ENCODE measurements at regions not wholly inside any gene's neighbourhood (a gene's known extent, or its start where the extent isn't known, plus 50 kb on each side); places are given as distances from the start of the nearest gene placed in this dataset.
"Not testable (repeated sequence)": the region's sequence is repeated elsewhere in the genome, so short reads cannot be mapped to it uniquely, and the experiment has no call there.

GRCh38 chr12:54716261-54716660 is 68.1 kb upstream of the DCD start:
- Histone ChIP-seq H3K9ac (no peak overlapping the region), H3K36me3 (replicated peaks in 1 of 2; ENCODE audit: control insufficient read depth in 1 of 2, insufficient read depth in 2 of 2, low read length in 1 of 2) (no peaks in the 10 kb centered on the region), H3F3A (replicated peaks; ENCODE audit: insufficient read depth) (no peaks in the 10 kb centered on the region), H3K4me2 (no peak overlapping the region), H3K4me3 (ENCODE audit: low read depth in 2 of 2, low read length in 1 of 2) (no peak overlapping the region), H2AFZ (ENCODE audit: low read depth) (no peak overlapping the region), H3K27ac (ENCODE audit: low read depth in 2 of 2, low read length in 1 of 2) (no peak overlapping the region), H3K27me3 (ENCODE audit: insufficient read depth) (no peaks in the 10 kb centered on the region; the same call in 1 of the 2 replicates), H3K9me2 (no peaks in the 10 kb centered on the region; the same call in 1 of the 2 replicates), H4K20me1 (ENCODE audit: insufficient read depth) (no peaks in the 10 kb centered on the region), H3K79me2 (ENCODE audit: insufficient read depth) (no peaks in the 10 kb centered on the region), H3K9me3 (no peaks in the 10 kb centered on the region), H3K4me1 (ENCODE audit: control insufficient read depth in 1 of 2, insufficient read depth in 2 of 2, low read depth in 1 of 2, low read length in 1 of 2) (no peaks in the 10 kb centered on the region)
- ChIA-PET POLR2A (no interaction called here), CTCF (no interaction called here)
- 0% methylated on average over 2 of the region's 2 CpGs for WGBS (ENCODE audit: low lambda C conversion rate)
- DNase-seq: no peak
- TF ChIP-seq FOSL2 (IDR thresholded peaks at IDR 0.05; ENCODE audit: borderline replicate concordance, low read depth) (no peak), YY1 (IDR thresholded peaks at IDR 0.05; ENCODE audit: low read depth) (no peak), JUND (IDR thresholded peaks at IDR 0.05) (no peak)
- TF ChIP-seq, protein P1, sequence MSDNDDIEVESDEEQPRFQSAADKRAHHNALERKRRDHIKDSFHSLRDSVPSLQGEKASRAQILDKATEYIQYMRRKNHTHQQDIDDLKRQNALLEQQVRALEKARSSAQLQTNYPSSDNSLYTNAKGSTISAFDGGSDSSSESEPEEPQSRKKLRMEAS (IDR thresholded peaks at IDR 0.05; ENCODE audit: low read depth): no peak
- TF ChIP-seq, protein P2, sequence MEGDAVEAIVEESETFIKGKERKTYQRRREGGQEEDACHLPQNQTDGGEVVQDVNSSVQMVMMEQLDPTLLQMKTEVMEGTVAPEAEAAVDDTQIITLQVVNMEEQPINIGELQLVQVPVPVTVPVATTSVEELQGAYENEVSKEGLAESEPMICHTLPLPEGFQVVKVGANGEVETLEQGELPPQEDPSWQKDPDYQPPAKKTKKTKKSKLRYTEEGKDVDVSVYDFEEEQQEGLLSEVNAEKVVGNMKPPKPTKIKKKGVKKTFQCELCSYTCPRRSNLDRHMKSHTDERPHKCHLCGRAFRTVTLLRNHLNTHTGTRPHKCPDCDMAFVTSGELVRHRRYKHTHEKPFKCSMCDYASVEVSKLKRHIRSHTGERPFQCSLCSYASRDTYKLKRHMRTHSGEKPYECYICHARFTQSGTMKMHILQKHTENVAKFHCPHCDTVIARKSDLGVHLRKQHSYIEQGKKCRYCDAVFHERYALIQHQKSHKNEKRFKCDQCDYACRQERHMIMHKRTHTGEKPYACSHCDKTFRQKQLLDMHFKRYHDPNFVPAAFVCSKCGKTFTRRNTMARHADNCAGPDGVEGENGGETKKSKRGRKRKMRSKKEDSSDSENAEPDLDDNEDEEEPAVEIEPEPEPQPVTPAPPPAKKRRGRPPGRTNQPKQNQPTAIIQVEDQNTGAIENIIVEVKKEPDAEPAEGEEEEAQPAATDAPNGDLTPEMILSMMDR (IDR thresholded peaks at IDR 0.05): no peak
- TF ChIP-seq, protein P3, sequence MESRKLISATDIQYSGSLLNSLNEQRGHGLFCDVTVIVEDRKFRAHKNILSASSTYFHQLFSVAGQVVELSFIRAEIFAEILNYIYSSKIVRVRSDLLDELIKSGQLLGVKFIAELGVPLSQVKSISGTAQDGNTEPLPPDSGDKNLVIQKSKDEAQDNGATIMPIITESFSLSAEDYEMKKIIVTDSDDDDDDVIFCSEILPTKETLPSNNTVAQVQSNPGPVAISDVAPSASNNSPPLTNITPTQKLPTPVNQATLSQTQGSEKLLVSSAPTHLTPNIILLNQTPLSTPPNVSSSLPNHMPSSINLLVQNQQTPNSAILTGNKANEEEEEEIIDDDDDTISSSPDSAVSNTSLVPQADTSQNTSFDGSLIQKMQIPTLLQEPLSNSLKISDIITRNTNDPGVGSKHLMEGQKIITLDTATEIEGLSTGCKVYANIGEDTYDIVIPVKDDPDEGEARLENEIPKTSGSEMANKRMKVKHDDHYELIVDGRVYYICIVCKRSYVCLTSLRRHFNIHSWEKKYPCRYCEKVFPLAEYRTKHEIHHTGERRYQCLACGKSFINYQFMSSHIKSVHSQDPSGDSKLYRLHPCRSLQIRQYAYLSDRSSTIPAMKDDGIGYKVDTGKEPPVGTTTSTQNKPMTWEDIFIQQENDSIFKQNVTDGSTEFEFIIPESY (IDR thresholded peaks at IDR 0.05; ENCODE audit: borderline replicate concordance, low read depth): no peak

DNA sequence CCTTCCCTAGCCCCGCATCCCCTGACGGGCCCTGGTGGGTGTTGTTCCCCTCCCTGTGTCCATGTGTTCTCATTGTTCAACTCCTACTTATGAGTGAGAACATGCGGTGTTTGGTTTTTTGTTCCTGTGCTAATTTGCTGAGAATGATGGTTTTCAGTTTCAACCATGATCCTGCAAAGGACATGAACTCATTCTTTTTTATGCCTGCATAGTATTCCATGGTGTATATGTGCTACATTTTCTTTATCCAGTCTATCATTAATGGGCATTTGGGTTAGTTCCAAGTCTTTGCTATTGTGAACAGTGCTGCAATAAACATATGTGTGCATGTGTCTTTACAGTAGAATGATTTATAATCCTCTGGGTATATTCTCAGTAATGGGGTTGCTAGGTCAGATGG is 65.7 kb upstream of the DCD start:
- H3K4me1 ChIP-seq (ENCODE audit: control insufficient read depth in 1 of 2, insufficient read depth in 2 of 2, low read depth in 1 of 2, low read length in 1 of 2); POLR2A ChIA-PET: not testable (repeated sequence)

DNA sequence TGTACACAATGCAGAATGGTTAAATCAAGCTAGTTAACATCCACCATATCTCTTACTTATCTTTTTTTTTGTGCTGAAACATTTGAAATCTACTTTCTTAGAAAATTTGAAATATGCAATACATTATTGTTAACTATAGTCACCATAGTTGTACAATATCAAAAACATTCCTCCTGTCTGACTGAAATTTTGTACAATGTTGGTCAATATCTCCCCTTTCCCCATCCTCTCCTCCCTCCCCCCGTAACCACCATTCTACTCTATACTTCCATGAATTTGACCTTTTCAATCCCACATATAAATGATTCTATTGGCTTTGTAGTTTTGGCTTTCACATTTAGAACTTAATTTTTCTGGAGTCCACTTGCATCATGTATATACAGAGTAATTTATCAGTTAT is 63.5 kb upstream of the DCD start:
- no peaks in the 10 kb centered on the region for H3K4me1 ChIP-seq (ENCODE audit: control insufficient read depth in 1 of 2, insufficient read depth in 2 of 2, low read depth in 1 of 2, low read length in 1 of 2)
- H3K4me3 ChIP-seq (ENCODE audit: low read depth in 2 of 2, low read length in 1 of 2): no peak overlapping the region
- H3K27ac ChIP-seq (ENCODE audit: low read depth in 2 of 2, low read length in 1 of 2): no peak overlapping the region
- H4K20me1 ChIP-seq (ENCODE audit: insufficient read depth): no peaks in the 10 kb centered on the region
- H3K79me2 ChIP-seq (ENCODE audit: insufficient read depth): no peaks in the 10 kb centered on the region
- WGBS (ENCODE audit: low lambda C conversion rate): 0% methylated on average over 1 of the region's 1 CpG
- H3K36me3 ChIP-seq (replicated peaks in 1 of 2; ENCODE audit: control insufficient read depth in 1 of 2, insufficient read depth in 2 of 2, low read length in 1 of 2): no peaks in the 10 kb centered on the region
- H3F3A ChIP-seq (replicated peaks; ENCODE audit: insufficient read depth): no peaks in the 10 kb centered on the region
- H3K9me3 ChIP-seq: no peaks in the 10 kb centered on the region
- H2AFZ ChIP-seq (ENCODE audit: low read depth): no peak overlapping the region
- no peak overlapping the region for H3K4me2 ChIP-seq
- ChIA-PET POLR2A (no interaction called here), CTCF (no interaction called here)
- no peaks in the 10 kb centered on the region; the same call in 1 of the 2 replicates for H3K9me2 ChIP-seq
- no peaks in the 10 kb centered on the region for H3K27me3 ChIP-seq (ENCODE audit: insufficient read depth)
- DNase-seq: no peak
- H3K9ac ChIP-seq: no peak overlapping the region
- no peak for TF ChIP-seq SIN3A (IDR thresholded peaks at IDR 0.05; ENCODE audit: borderline replicate concordance, low read depth, low read length)
- TF ChIP-seq SMC3 (IDR thresholded peaks at IDR 0.05; ENCODE audit: low read depth, low read length): no peak
- no peak for TF ChIP-seq IRF3 (IDR thresholded peaks at IDR 0.05; ENCODE audit: low read depth, low read length)
- no peak for TF ChIP-seq ELF1 (IDR thresholded peaks at IDR 0.05)
- no peak for TF ChIP-seq CHD2 (IDR thresholded peaks at IDR 0.05; ENCODE audit: low read length, partially characterized antibody)
- TF ChIP-seq, protein P2 (IDR thresholded peaks at IDR 0.05): no peak
- no peak for TF ChIP-seq FOXM1 (IDR thresholded peaks at IDR 0.05; ENCODE audit: low read depth)
- TF ChIP-seq MEF2A (IDR thresholded peaks at IDR 0.05; ENCODE audit: borderline replicate concordance, low read depth): no peak
- no peak for TF ChIP-seq RAD21 (IDR thresholded peaks at IDR 0.05; ENCODE audit: low read length)
- TF ChIP-seq RXRA (IDR thresholded peaks at IDR 0.05; ENCODE audit: borderline replicate concordance, low read depth): no peak
- TF ChIP-seq TCF12 (IDR thresholded peaks at IDR 0.05): no peak
- TF ChIP-seq EP300 (IDR thresholded peaks at IDR 0.05; ENCODE audit: borderline replicate concordance in 1 of 2, low read depth in 1 of 2, low read length in 1 of 2): no peak
- TF ChIP-seq JUND (IDR thresholded peaks at IDR 0.05): no peak

More for the DNA sequence above, 65.7 kb upstream of the DCD start:
- H4K20me1 ChIP-seq (ENCODE audit: insufficient read depth); H3K36me3 ChIP-seq (replicated peaks in 1 of 2; ENCODE audit: control insufficient read depth in 1 of 2, insufficient read depth in 2 of 2, low read length in 1 of 2); H3K4me3 ChIP-seq (ENCODE audit: low read depth in 2 of 2, low read length in 1 of 2); H3K79me2 ChIP-seq (ENCODE audit: insufficient read depth); H3K9me2 ChIP-seq; H3K27ac ChIP-seq (ENCODE audit: low read depth in 2 of 2, low read length in 1 of 2); DNase-seq; H3K9me3 ChIP-seq; CTCF ChIA-PET; H2AFZ ChIP-seq (ENCODE audit: low read depth); H3K4me2 ChIP-seq; H3F3A ChIP-seq (replicated peaks; ENCODE audit: insufficient read depth); H3K9ac ChIP-seq; H3K27me3 ChIP-seq (ENCODE audit: insufficient read depth): not testable (repeated sequence)
- 11% methylated on average over 3 of the region's 3 CpGs for WGBS (ENCODE audit: low lambda C conversion rate)

All from SK-N-SH (cell line).